NCI-H82 treated with DMSO at 0.1 percent for 48 hours (cell line): ENCODE measurements at regions not wholly inside any gene's neighbourhood (a gene's known extent, or its start where the extent isn't known, plus 50 kb on each side); places are given as distances from the start of the nearest gene placed in this dataset.
"Not testable (repeated sequence)": the region's sequence is repeated elsewhere in the genome, so short reads cannot be mapped to it uniquely, and the experiment has no call there.

Source experiments
- DNase-seq: peaks from one replicate; lab custom pipeline; 2025; ENCODE audit not compliant: unreplicated experiment; lab: John Stamatoyannopoulos, UW

GRCh38 chr2:107743274-107743673 lies 83.4 kb upstream of the RGPD4 start:
- no peak for DNase-seq

- no peak for DNase-seq
Observed at GRCh38 chr2:107745100-107745499, 81.6 kb upstream of the RGPD4 start.

- DNase-seq: not testable (repeated sequence)
Observed at GRCh38 chr2:107746552-107747198, 80.0 kb upstream of the RGPD4 start.

- DNase-seq: not testable (repeated sequence)
Observed at GRCh38 chr2:107747199-107747963, 79.3 kb upstream of the RGPD4 start.

- no peak for DNase-seq
Observed at GRCh38 chr2:107747964-107748583, 78.6 kb upstream of the RGPD4 start.

- no peak for DNase-seq
Observed at GRCh38 chr2:107751936-107752335, 74.8 kb upstream of the RGPD4 start.

GRCh38 chr2:107753806-107754205 lies 72.9 kb upstream of the RGPD4 start:
- not testable (repeated sequence) for DNase-seq

- no peak for DNase-seq
Observed at GRCh38 chr2:107757223-107757622, 69.5 kb upstream of the RGPD4 start.

- DNase-seq: no peak
Observed at GRCh38 chr2:107760620-107761364, 65.9 kb upstream of the RGPD4 start.

- DNase-seq: no peak
Observed at GRCh38 chr2:107772353-107772752, 54.3 kb upstream of the RGPD4 start.

- DNase-seq: no peak
Observed at GRCh38 chr2:107775211-107775610, 51.5 kb upstream of the RGPD4 start.

- DNase-seq: no peak
Observed at GRCh38 chr2:107775791-107776190, 50.9 kb upstream of the RGPD4 start.

GRCh38 chr2:107776362-107776761 lies 50.3 kb upstream of the RGPD4 start:
- no peak for DNase-seq
